Immature natural killer cell (primary cell): ENCODE measurements at regions not wholly inside any gene's neighbourhood (a gene's known extent, or its start where the extent isn't known, plus 50 kb on each side); places are given as distances from the start of the nearest gene placed in this dataset.
"Not testable (repeated sequence)": the region's sequence is repeated elsewhere in the genome, so short reads cannot be mapped to it uniquely, and the experiment has no call there.

ENCODE experiments used
- DNase-seq, 3 donors: peaks; one replicate each; pipeline ENCODE4 v3.0.0; 2022; ENCODE audit warnings: mixed read lengths in 1 of 3
- H3K27ac Mint-ChIP-seq, 6 donors: one replicate each; pipeline ENCODE4 v1.8.0; 2020; ENCODE audit warnings: mixed read lengths in 6 of 6, mild to moderate bottlenecking in 5 of 6, inconsistent platforms in 4 of 6, moderate library complexity in 3 of 6
- H3K27me3 Mint-ChIP-seq, 3 donors: one replicate each; pipeline ENCODE4 v1.8.0; 2020 to 2021; ENCODE audit warnings: low read depth in 3 of 3, mild to moderate bottlenecking in 3 of 3, mixed read lengths in 3 of 3, moderate library complexity in 3 of 3, inconsistent platforms in 1 of 3
- H3K36me3 Mint-ChIP-seq, 3 donors: one replicate each; pipeline ENCODE4 v1.8.0; 2020; ENCODE audit warnings: mixed read lengths in 3 of 3, inconsistent platforms in 2 of 3, mild to moderate bottlenecking in 2 of 3
- H3K4me1 Mint-ChIP-seq, 2 donors: one replicate each; pipeline ENCODE4 v1.8.0; 2020; ENCODE audit warnings: inconsistent platforms in 2 of 2, mild to moderate bottlenecking in 2 of 2, mixed read lengths in 2 of 2, moderate library complexity in 1 of 2
- H3K4me3 Mint-ChIP-seq, 5 donors: one replicate each; pipeline ENCODE4 v1.8.0; 2020; ENCODE audit warnings: mild to moderate bottlenecking in 5 of 5, mixed read lengths in 5 of 5, inconsistent platforms in 3 of 5, moderate library complexity in 3 of 5
- H3K9me3 Mint-ChIP-seq, 6 donors: one replicate each; pipeline ENCODE4 v1.8.0; 2020; ENCODE audit warnings: mild to moderate bottlenecking in 6 of 6, mixed read lengths in 6 of 6, inconsistent platforms in 4 of 6, moderate library complexity in 3 of 6

- peaks cover 0 to 6% (median 0%) of the 10 kb centered on the region in 3 donors for H3K36me3 Mint-ChIP-seq
- no peak overlapping the region for H3K4me3 Mint-ChIP-seq
- no peaks in the 10 kb centered on the region for H3K4me1 Mint-ChIP-seq
- H3K27ac Mint-ChIP-seq, result no peak overlapping the region
- DNase-seq, result no peak
- peaks cover 0 to 2% (median 0%) of the 10 kb centered on the region in 3 donors for H3K27me3 Mint-ChIP-seq
- H3K9me3 Mint-ChIP-seq, result peaks cover 0 to 24% (median 14%) of the 10 kb centered on the region in 6 donors
These were observed 589.2 kb downstream of the PRR16 start for GRCh38 chr5:121053055-121053985.

- H3K9me3 Mint-ChIP-seq, result peaks cover 9 to 26% (median 16%) of the 10 kb centered on the region in 6 donors
- no peak for DNase-seq
- no peak overlapping the region for H3K27ac Mint-ChIP-seq
- H3K4me3 Mint-ChIP-seq, result no peak overlapping the region
- no peaks in the 10 kb centered on the region for H3K4me1 Mint-ChIP-seq
- H3K27me3 Mint-ChIP-seq, result peaks cover 0 to 2% (median 0%) of the 10 kb centered on the region in 3 donors
- peaks cover 0 to 6% (median 0%) of the 10 kb centered on the region in 3 donors for H3K36me3 Mint-ChIP-seq
These were observed 591.5 kb downstream of the PRR16 start for GRCh38 chr5:121055586-121055985.

GRCh38 chr5:121064241-121064640, 600.1 kb downstream of the PRR16 start:
- DNase-seq, H3K36me3 Mint-ChIP-seq, H3K27me3 Mint-ChIP-seq, H3K4me3 Mint-ChIP-seq, H3K27ac Mint-ChIP-seq, H3K4me1 Mint-ChIP-seq: not testable (repeated sequence)
- peaks cover 17 to 31% (median 24%) of the 10 kb centered on the region in 6 donors for H3K9me3 Mint-ChIP-seq

GRCh38 chr5:121086671-121087070, 622.6 kb downstream of the PRR16 start:
- H3K9me3 Mint-ChIP-seq, result peaks cover 11 to 41% (median 30%) of the 10 kb centered on the region in 6 donors
- DNase-seq, result no peak
- H3K36me3 Mint-ChIP-seq, result no peaks in the 10 kb centered on the region
- H3K4me1 Mint-ChIP-seq, result no peaks in the 10 kb centered on the region
- H3K4me3 Mint-ChIP-seq, result no peak overlapping the region
- H3K27ac Mint-ChIP-seq, result no peak overlapping the region
- H3K27me3 Mint-ChIP-seq, result no peaks in the 10 kb centered on the region

- no peak overlapping the region for H3K4me3 Mint-ChIP-seq
- no peaks in the 10 kb centered on the region for H3K27me3 Mint-ChIP-seq
- H3K36me3 Mint-ChIP-seq, result no peaks in the 10 kb centered on the region
- DNase-seq, result no peak
- H3K9me3 Mint-ChIP-seq, result peaks cover 11 to 48% (median 34%) of the 10 kb centered on the region in 6 donors
- H3K4me1 Mint-ChIP-seq, result no peaks in the 10 kb centered on the region
- H3K27ac Mint-ChIP-seq, result no peak overlapping the region
These were observed 623.5 kb downstream of the PRR16 start for GRCh38 chr5:121087560-121087959.

- H3K36me3 Mint-ChIP-seq, result no peaks in the 10 kb centered on the region
- H3K9me3 Mint-ChIP-seq, result peaks cover 11 to 48% (median 30%) of the 10 kb centered on the region in 6 donors
- no peak overlapping the region for H3K4me3 Mint-ChIP-seq
- H3K27ac Mint-ChIP-seq, result no peak overlapping the region
- DNase-seq, result no peak
- H3K27me3 Mint-ChIP-seq, result no peaks in the 10 kb centered on the region
- H3K4me1 Mint-ChIP-seq, result no peaks in the 10 kb centered on the region
These were observed 624.2 kb downstream of the PRR16 start for GRCh38 chr5:121088341-121088740.

GRCh38 chr5:121090822-121091221, 626.7 kb downstream of the PRR16 start:
- Mint-ChIP-seq H3K9me3 (peaks cover 5 to 41% (median 24%) of the 10 kb centered on the region in 6 donors), H3K36me3 (peaks cover 0 to under 1% (median 0%) of the 10 kb centered on the region in 3 donors), H3K4me3 (no peak overlapping the region), H3K4me1 (no peaks in the 10 kb centered on the region), H3K27ac (no peak overlapping the region), H3K27me3 (no peaks in the 10 kb centered on the region)
- no peak for DNase-seq

GRCh38 chr5:121100931-121101330, 636.8 kb downstream of the PRR16 start:
- no peak overlapping the region for H3K4me3 Mint-ChIP-seq
- H3K27me3 Mint-ChIP-seq, result no peaks in the 10 kb centered on the region
- H3K9me3 Mint-ChIP-seq, result peaks cover 0 to 40% (median 10%) of the 10 kb centered on the region in 6 donors
- H3K4me1 Mint-ChIP-seq, result no peaks in the 10 kb centered on the region
- no peak overlapping the region for H3K27ac Mint-ChIP-seq
- peaks cover 0 to 4% (median 0%) of the 10 kb centered on the region in 3 donors for H3K36me3 Mint-ChIP-seq
- DNase-seq, result no peak

- Mint-ChIP-seq H3K36me3 (no peaks in the 10 kb centered on the region), H3K27me3 (peaks cover 0 to 2% (median 0%) of the 10 kb centered on the region in 3 donors), H3K27ac (no peak overlapping the region), H3K4me1 (no peaks in the 10 kb centered on the region), H3K9me3 (peaks cover 7 to 17% (median 11%) of the 10 kb centered on the region in 6 donors), H3K4me3 (no peak overlapping the region)
- DNase-seq, result no peak
These were observed 641.8 kb downstream of the PRR16 start for GRCh38 chr5:121105921-121106320.

- H3K27me3 Mint-ChIP-seq, H3K27ac Mint-ChIP-seq, H3K36me3 Mint-ChIP-seq, H3K4me1 Mint-ChIP-seq, DNase-seq, H3K4me3 Mint-ChIP-seq: not testable (repeated sequence)
- H3K9me3 Mint-ChIP-seq, result peaks cover 7 to 19% (median 11%) of the 10 kb centered on the region in 6 donors
These were observed 642.9 kb downstream of the PRR16 start for GRCh38 chr5:121106721-121107690.

GRCh38 chr5:121108725-121109124, 644.6 kb downstream of the PRR16 start:
- H3K27me3 Mint-ChIP-seq, result peaks cover 0 to 2% (median 0%) of the 10 kb centered on the region in 3 donors
- no peak overlapping the region for H3K4me3 Mint-ChIP-seq
- H3K4me1 Mint-ChIP-seq, result no peaks in the 10 kb centered on the region
- no peak for DNase-seq
- H3K9me3 Mint-ChIP-seq, result peaks cover 7 to 23% (median 12%) of the 10 kb centered on the region in 6 donors
- H3K27ac Mint-ChIP-seq, result no peak overlapping the region
- H3K36me3 Mint-ChIP-seq, result no peaks in the 10 kb centered on the region

- no peak for DNase-seq
- no peaks in the 10 kb centered on the region for H3K4me1 Mint-ChIP-seq
- H3K27me3 Mint-ChIP-seq, result peaks cover 0 to 2% (median 0%) of the 10 kb centered on the region in 3 donors
- H3K4me3 Mint-ChIP-seq, result no peak overlapping the region
- H3K36me3 Mint-ChIP-seq, result no peaks in the 10 kb centered on the region
- H3K9me3 Mint-ChIP-seq, result peaks cover 7 to 33% (median 18%) of the 10 kb centered on the region in 6 donors
- no peak overlapping the region for H3K27ac Mint-ChIP-seq
These were observed 645.7 kb downstream of the PRR16 start for GRCh38 chr5:121109817-121110216.

- H3K9me3 Mint-ChIP-seq, result peaks cover 3 to 19% (median 10%) of the 10 kb centered on the region in 6 donors
- H3K27me3 Mint-ChIP-seq, result no peaks in the 10 kb centered on the region
- no peaks in the 10 kb centered on the region for H3K4me1 Mint-ChIP-seq
- no peak overlapping the region for H3K27ac Mint-ChIP-seq
- H3K4me3 Mint-ChIP-seq, result no peak overlapping the region
- peaks cover 0 to under 1% (median 0%) of the 10 kb centered on the region in 3 donors for H3K36me3 Mint-ChIP-seq
- DNase-seq, result no peak
These were observed 657.7 kb downstream of the PRR16 start for GRCh38 chr5:121121786-121122185.
